Glutamatergic neuron (in vitro differentiated cells): ENCODE measurements at regions not wholly inside any gene's neighbourhood (a gene's known extent, or its start where the extent isn't known, plus 50 kb on each side); places are given as distances from the start of the nearest gene placed in this dataset.

Experiments
- DNase-seq: peaks from one replicate; pipeline ENCODE4 v3.0.0; 2022
- H3K27ac Mint-ChIP-seq: one replicate; pipeline ENCODE4 v1.8.0; 2020; ENCODE audit warnings: mild to moderate bottlenecking, mixed read lengths, inconsistent platforms; ENCODE audit not compliant: unreplicated experiment
- H3K27me3 Mint-ChIP-seq: one replicate; pipeline ENCODE4 v1.8.0; 2020; ENCODE audit warnings: mild to moderate bottlenecking, moderate library complexity, mixed read lengths, inconsistent platforms; ENCODE audit not compliant: unreplicated experiment
- H3K36me3 Mint-ChIP-seq: one replicate; pipeline ENCODE4 v1.8.0; 2020; ENCODE audit warnings: mild to moderate bottlenecking, mixed read lengths, inconsistent platforms; ENCODE audit not compliant: unreplicated experiment
- H3K4me1 Mint-ChIP-seq: one replicate; pipeline ENCODE4 v1.8.0; 2020; ENCODE audit warnings: mild to moderate bottlenecking, low read depth, mixed read lengths, inconsistent platforms; ENCODE audit not compliant: unreplicated experiment
- H3K4me3 Mint-ChIP-seq: one replicate; pipeline ENCODE4 v1.8.0; 2020; ENCODE audit warnings: mild to moderate bottlenecking, mixed read lengths, inconsistent platforms; ENCODE audit not compliant: unreplicated experiment
- H3K9me3 Mint-ChIP-seq: one replicate; pipeline ENCODE4 v1.8.0; 2020; ENCODE audit warnings: mild to moderate bottlenecking, moderate library complexity, mixed read lengths, inconsistent platforms; ENCODE audit not compliant: unreplicated experiment
- CTCF ChIP-seq: fragments of 200-600 bp; sonication (generic); IDR thresholded peaks from one replicate; pipeline ENCODE4 v1.5.0; 2021; ENCODE audit not compliant: partially characterized antibody, unreplicated experiment

- TF ChIP-seq CTCF: peak; percentile 42
- no peak overlapping the region for H3K4me3 Mint-ChIP-seq
- DNase-seq: no peak
- no peaks in the 10 kb centered on the region for H3K27me3 Mint-ChIP-seq
- H3K9me3 Mint-ChIP-seq: peaks cover 2% of the 10 kb centered on the region
- H3K36me3 Mint-ChIP-seq: peaks cover 4% of the 10 kb centered on the region
- no peaks in the 10 kb centered on the region for H3K4me1 Mint-ChIP-seq
- no peak overlapping the region for H3K27ac Mint-ChIP-seq
Measured at GRCh38 chr1:185681034-185681633, 53.1 kb upstream of the HMCN1 start.

GRCh38 chr1:185680453-185680852, 53.7 kb upstream of the HMCN1 start:
- H3K9me3 Mint-ChIP-seq: peaks cover 2% of the 10 kb centered on the region

GRCh38 chr1:185679220-185679619, 55.0 kb upstream of the HMCN1 start:
- H3K27me3 Mint-ChIP-seq: no peaks in the 10 kb centered on the region
- no peak overlapping the region for H3K4me3 Mint-ChIP-seq
- no peaks in the 10 kb centered on the region for H3K36me3 Mint-ChIP-seq
- TF ChIP-seq CTCF: no peak
- H3K27ac Mint-ChIP-seq: no peak overlapping the region
- H3K4me1 Mint-ChIP-seq: no peaks in the 10 kb centered on the region
- DNase-seq: no peak
- H3K9me3 Mint-ChIP-seq: no peaks in the 10 kb centered on the region

More at GRCh38 chr1:185680453-185680852, 53.7 kb upstream of the HMCN1 start:
- no peak for DNase-seq
- H3K4me3 Mint-ChIP-seq: no peak overlapping the region
- no peaks in the 10 kb centered on the region for H3K27me3 Mint-ChIP-seq
- TF ChIP-seq CTCF: no peak
- H3K4me1 Mint-ChIP-seq: no peaks in the 10 kb centered on the region
- peaks cover 4% of the 10 kb centered on the region for H3K36me3 Mint-ChIP-seq
- no peak overlapping the region for H3K27ac Mint-ChIP-seq

GRCh38 chr1:185676969-185677368, 57.2 kb upstream of the HMCN1 start:
- Mint-ChIP-seq H3K36me3 (no peaks in the 10 kb centered on the region), H3K27ac (no peak overlapping the region), H3K9me3 (no peaks in the 10 kb centered on the region), H3K4me1 (no peaks in the 10 kb centered on the region), H3K4me3 (no peak overlapping the region), H3K27me3 (no peaks in the 10 kb centered on the region)
- TF ChIP-seq CTCF: no peak
- DNase-seq: no peak

- Mint-ChIP-seq H3K36me3 (no peaks in the 10 kb centered on the region), H3K4me1 (no peaks in the 10 kb centered on the region), H3K9me3 (no peaks in the 10 kb centered on the region), H3K27ac (no peak overlapping the region), H3K4me3 (no peak overlapping the region), H3K27me3 (no peaks in the 10 kb centered on the region)
- no peak for TF ChIP-seq CTCF
- DNase-seq: no peak
Measured at GRCh38 chr1:185674201-185674600, 60.0 kb upstream of the HMCN1 start.
